CD14-positive monocyte (primary cell): ENCODE measurements at regions not wholly inside any gene's neighbourhood (a gene's known extent, or its start where the extent isn't known, plus 50 kb on each side); places are given as distances from the start of the nearest gene placed in this dataset.

Experiments
- DNase-seq, 3 donors: peaks; one replicate each; pipeline ENCODE4 v3.0.0-alpha.2; 2011 to 2022
- H2AFZ ChIP-seq: 2 replicates; pipeline ENCODE4 v1.6.0; 2012; ENCODE audit warnings: mild to moderate bottlenecking, low read depth, low read length, inconsistent platforms; ENCODE audit not compliant: insufficient read depth, poor library complexity, severe bottlenecking
- H3K27ac ChIP-seq, 2 donors: 1 replicate in 1 of 2; 2 replicates in 1 of 2; pipeline ENCODE4 v1.5.1; 2012 to 2013; ENCODE audit warnings: low read length in 2 of 2, control low read depth in 1 of 2, inconsistent platforms in 1 of 2, low read depth in 1 of 2, mild to moderate bottlenecking in 1 of 2
- H3K27me3 ChIP-seq, 2 donors: one replicate each; pipeline versions ENCODE4 v1.6.0 to v1.6.1; 2011 to 2013; ENCODE audit warnings: low read length in 2 of 2; ENCODE audit not compliant: control insufficient read depth in 2 of 2, insufficient read depth in 2 of 2
- H3K36me3 ChIP-seq, 2 donors: replicated peaks in 1 of 2; 1 replicate in 1 of 2; 2 replicates in 1 of 2; pipeline versions ENCODE4 v1.5.1 to v1.6.1; 2012 to 2013; ENCODE audit warnings: low read length in 2 of 2, control low read depth in 1 of 2, inconsistent platforms in 1 of 2, mild to moderate bottlenecking in 1 of 2; ENCODE audit not compliant: insufficient read depth in 2 of 2, control insufficient read depth in 1 of 2
- H3K4me1 ChIP-seq, 2 donors: 1 replicate in 1 of 2; 2 replicates in 1 of 2; pipeline versions ENCODE4 v1.5.1 to v1.6.1; 2012 to 2013; ENCODE audit warnings: low read length in 2 of 2, control low read depth in 1 of 2, inconsistent platforms in 1 of 2, mild to moderate bottlenecking in 1 of 2, moderate library complexity in 1 of 2; ENCODE audit not compliant: insufficient read depth in 2 of 2, control insufficient read depth in 1 of 2
- H3K4me2 ChIP-seq: replicated peaks from 2 replicates; pipeline ENCODE3; 2012; ENCODE audit warnings: low read length, moderate library complexity, mild to moderate bottlenecking; ENCODE audit not compliant: poor library complexity, severe bottlenecking; ENCODE audit errors: extremely low read depth
- H3K4me3 ChIP-seq, 3 experiments: fragments of 200-600 bp in 1 of 3; sonication (generic) in 1 of 3; replicated peaks in 1 of 3; 1 replicate in 2 of 3; 2 replicates in 1 of 3; pipeline ENCODE4 v1.5.1; 2011 to 2013; ENCODE audit warnings: low read length in 3 of 3, mild to moderate bottlenecking in 3 of 3, control low read depth in 2 of 3, low read depth in 2 of 3, inconsistent platforms in 1 of 3, moderate library complexity in 1 of 3
- H3K79me2 ChIP-seq: 2 replicates; pipeline ENCODE4 v1.6.0; 2012; ENCODE audit warnings: mild to moderate bottlenecking, control low read depth, inconsistent platforms, low read length, moderate library complexity; ENCODE audit not compliant: insufficient read depth
- H3K9ac ChIP-seq: 2 replicates; pipeline ENCODE4 v1.6.0; 2017; ENCODE audit warnings: low read length, mild to moderate bottlenecking; ENCODE audit not compliant: insufficient read depth, poor library complexity, severe bottlenecking
- H3K9me3 ChIP-seq, 2 donors: replicated peaks in 1 of 2; 1 replicate in 1 of 2; 2 replicates in 1 of 2; pipeline versions ENCODE4 v1.5.1 to v1.6.1; 2012 to 2013; ENCODE audit warnings: low read length in 2 of 2, control low read depth in 1 of 2; ENCODE audit not compliant: control insufficient read depth in 1 of 2, insufficient read depth in 1 of 2
- H4K20me1 ChIP-seq: 2 replicates; pipeline ENCODE4 v1.6.0; 2012; ENCODE audit warnings: mild to moderate bottlenecking, low read length, control low read depth, moderate library complexity; ENCODE audit not compliant: insufficient read depth
- H3K27ac Mint-ChIP-seq, 7 donors: one replicate each; pipeline ENCODE4 v1.8.0; 2020; ENCODE audit warnings: mild to moderate bottlenecking in 7 of 7, mixed read lengths in 7 of 7, moderate library complexity in 6 of 7, inconsistent platforms in 2 of 7
- H3K27me3 Mint-ChIP-seq, 3 donors: one replicate each; pipeline ENCODE4 v1.8.0; 2021 to 2022; ENCODE audit warnings: low read depth in 3 of 3, mild to moderate bottlenecking in 3 of 3, mixed read lengths in 3 of 3, moderate library complexity in 3 of 3, inconsistent platforms in 1 of 3
- H3K36me3 Mint-ChIP-seq, 2 donors: one replicate each; pipeline ENCODE4 v1.8.0; 2020; ENCODE audit warnings: mixed read lengths in 2 of 2, inconsistent platforms in 1 of 2, mild to moderate bottlenecking in 1 of 2
- H3K4me1 Mint-ChIP-seq: one replicate; pipeline ENCODE4 v1.8.0; 2020; ENCODE audit warnings: mild to moderate bottlenecking, mixed read lengths
- H3K4me3 Mint-ChIP-seq, 2 donors: one replicate each; pipeline ENCODE4 v1.8.0; 2020; ENCODE audit warnings: mild to moderate bottlenecking in 2 of 2, mixed read lengths in 2 of 2, moderate library complexity in 1 of 2
- H3K9me3 Mint-ChIP-seq, 7 donors: one replicate each; pipeline ENCODE4 v1.8.0; 2020 to 2022; ENCODE audit warnings: mixed read lengths in 7 of 7, mild to moderate bottlenecking in 6 of 7, moderate library complexity in 6 of 7, inconsistent platforms in 2 of 7
- CTCF ChIP-seq: fragments of 200-600 bp; IDR thresholded peaks from one replicate; pipeline ENCODE4 v1.8.0; 2022; ENCODE audit warnings: antibody characterized with exemption, mild to moderate bottlenecking
- WGBS: methylation state at CpG from one replicate; pipeline ENCODE4 v1.1.5; 2013; ENCODE audit warnings: missing lambda C conversion rate; ENCODE audit not compliant: insufficient coverage; 5-methylcytosine and 5-hydroxymethylcytosine counted together
- intact Hi-C, 2 donors: fragments of 100-400 bp; cut with micrococcal nuclease; formaldehyde crosslinking; loops; one replicate each; pipeline versions ENCODE4 v1.15.0 to v1.15.1; 2023

GRCh38 chr10:10878963-10879362 lies 138.7 kb upstream of the CELF2 start:
- H3K27ac Mint-ChIP-seq = no peak overlapping the region
- no peak overlapping the region for H3K4me2 ChIP-seq
- H2AFZ ChIP-seq = no peak overlapping the region
- no peak overlapping the region for H3K4me3 Mint-ChIP-seq
- no peak for TF ChIP-seq CTCF
- no peaks in the 10 kb centered on the region for H3K36me3 Mint-ChIP-seq
- peaks cover 2 to 5% of the 10 kb centered on the region in 2 donors for H3K9me3 ChIP-seq
- no peak overlapping the region for H3K27ac ChIP-seq
- no peak overlapping the region for H3K4me3 ChIP-seq
- peaks cover 3% of the 10 kb centered on the region for H3K4me1 Mint-ChIP-seq
- DNase-seq = no peak
- intact Hi-C loops = no loop called here
- no peak overlapping the region for H3K9ac ChIP-seq
- H3K4me1 ChIP-seq = no peaks in the 10 kb centered on the region
- peaks cover 2 to 8% (median 6%) of the 10 kb centered on the region in 7 donors for H3K9me3 Mint-ChIP-seq
- WGBS = 100% methylated on average over 2 of the region's 6 CpGs
- H4K20me1 ChIP-seq = no peaks in the 10 kb centered on the region
- peaks cover 0 to 1% of the 10 kb centered on the region in 2 donors for H3K27me3 ChIP-seq
- no peaks in the 10 kb centered on the region for H3K79me2 ChIP-seq
- H3K36me3 ChIP-seq = no peaks in the 10 kb centered on the region
- H3K27me3 Mint-ChIP-seq = peaks cover 0 to under 1% (median 0%) of the 10 kb centered on the region in 3 donors

DNA sequence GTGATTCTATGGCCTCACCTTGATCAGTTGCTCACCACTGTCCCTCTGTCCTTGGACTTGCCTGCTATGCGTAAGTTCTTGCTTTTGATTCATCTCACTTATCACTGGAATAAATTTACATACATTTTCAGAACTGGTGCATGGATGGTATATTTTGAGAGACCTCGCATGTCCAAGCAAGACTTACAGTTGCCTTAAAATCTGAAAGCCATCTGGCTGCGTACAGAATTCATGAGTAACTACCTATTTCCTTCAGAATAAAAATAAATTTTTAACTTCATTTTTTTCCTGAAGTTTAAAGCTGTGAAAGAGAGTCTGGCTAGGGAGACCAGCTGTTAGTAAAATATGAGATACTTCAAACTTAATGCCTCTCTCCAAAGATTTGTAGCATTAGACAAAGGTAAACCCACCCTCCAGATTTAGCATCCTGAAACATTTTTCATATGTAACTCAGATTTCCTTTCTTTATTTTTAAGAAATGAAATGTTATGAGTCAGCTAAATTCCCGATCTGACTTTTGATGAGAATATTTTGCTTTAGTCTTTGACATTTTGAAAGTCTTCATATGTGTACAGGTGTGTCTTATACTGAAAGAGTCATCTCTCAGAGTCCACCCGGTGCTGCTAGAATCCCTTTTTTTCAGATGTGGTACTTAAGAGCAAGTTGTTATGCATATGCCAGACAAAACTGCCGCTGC lies 136.4 kb upstream of the CELF2 start:
- Histone ChIP-seq H3K27me3 (no peaks in the 10 kb centered on the region), H3K4me3 (no peak overlapping the region), H3K9me3 (peaks cover 11 to 13% of the 10 kb centered on the region in 2 donors), H3K9ac (no peak overlapping the region), H3K36me3 (no peaks in the 10 kb centered on the region), H3K4me2 (no peak overlapping the region), H2AFZ (no peak overlapping the region), H3K4me1 (peaks cover 5 to 10% of the 10 kb centered on the region in 2 donors), H3K27ac (no peak overlapping the region), H4K20me1 (no peaks in the 10 kb centered on the region), H3K79me2 (no peaks in the 10 kb centered on the region)
- no CpG with 5 or more reads among the region's 6 CpGs for WGBS
- H3K27me3 Mint-ChIP-seq = no peaks in the 10 kb centered on the region
- intact Hi-C loops = no loop called here
- no peak overlapping the region for H3K4me3 Mint-ChIP-seq
- no peak for TF ChIP-seq CTCF
- no peaks in the 10 kb centered on the region for H3K36me3 Mint-ChIP-seq
- peaks cover 9 to 22% (median 16%) of the 10 kb centered on the region in 7 donors for H3K9me3 Mint-ChIP-seq
- no peak for DNase-seq
- peaks cover 16% of the 10 kb centered on the region for H3K4me1 Mint-ChIP-seq
- H3K27ac Mint-ChIP-seq = no peak overlapping the region
